G401.6 (cell line): ENCODE measurements at regions not wholly inside any gene's neighbourhood (a gene's known extent, or its start where the extent isn't known, plus 50 kb on each side); places are given as distances from the start of the nearest gene placed in this dataset.
A peak's percentile ranks its signal among the peaks of the same experiment; 100 is the strongest.

Source experiments
- FAIRE-seq: peaks from 2 replicates; lab custom pipeline; 2012; peaks lifted over from hg19 to GRCh38; lab: Jason Lieb, UNC

DNA sequence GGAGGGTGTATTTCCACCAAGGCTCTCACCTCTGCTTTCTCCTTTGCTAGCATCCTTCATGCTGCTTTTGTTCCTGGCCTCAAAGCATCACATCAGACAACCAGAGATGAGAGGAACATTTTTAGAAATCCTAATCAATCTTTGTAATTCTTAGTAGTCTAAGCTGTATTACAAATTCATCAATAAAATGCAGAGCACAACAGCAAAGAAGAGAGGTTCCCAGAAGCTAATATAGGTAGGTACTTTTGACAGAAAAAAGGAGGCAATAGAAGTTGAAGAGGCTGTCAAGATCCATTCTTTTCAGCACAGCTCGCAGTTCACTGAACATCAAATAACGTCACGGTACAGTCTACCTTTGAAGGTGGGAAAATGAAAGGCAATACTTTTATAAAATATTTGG is 265.2 kb upstream of the SYT1 start:
- no peak for FAIRE-seq

DNA sequence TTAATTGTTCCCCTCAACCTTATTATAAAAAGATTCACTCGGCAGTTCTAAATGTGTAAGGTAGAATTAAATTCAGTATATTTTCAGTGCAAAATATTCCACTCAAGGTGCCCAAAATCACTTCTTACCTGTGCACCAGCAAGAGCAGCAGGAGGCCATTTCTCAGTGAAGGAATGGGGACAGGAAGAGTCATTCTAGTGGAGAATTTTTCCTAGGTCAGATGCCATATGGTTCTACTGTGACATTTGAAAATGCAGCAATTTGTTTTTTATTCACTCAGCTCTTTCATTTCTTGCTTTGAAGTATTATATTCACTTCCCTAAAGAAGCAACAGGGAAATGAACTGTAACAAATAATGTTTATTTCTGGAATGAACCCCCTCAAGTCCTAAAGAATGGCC is 264.0 kb upstream of the SYT1 start:
- no peak for FAIRE-seq

GRCh38 chr12:78611504-78611903 is 253.1 kb upstream of the SYT1 start:
- FAIRE-seq: no peak

DNA sequence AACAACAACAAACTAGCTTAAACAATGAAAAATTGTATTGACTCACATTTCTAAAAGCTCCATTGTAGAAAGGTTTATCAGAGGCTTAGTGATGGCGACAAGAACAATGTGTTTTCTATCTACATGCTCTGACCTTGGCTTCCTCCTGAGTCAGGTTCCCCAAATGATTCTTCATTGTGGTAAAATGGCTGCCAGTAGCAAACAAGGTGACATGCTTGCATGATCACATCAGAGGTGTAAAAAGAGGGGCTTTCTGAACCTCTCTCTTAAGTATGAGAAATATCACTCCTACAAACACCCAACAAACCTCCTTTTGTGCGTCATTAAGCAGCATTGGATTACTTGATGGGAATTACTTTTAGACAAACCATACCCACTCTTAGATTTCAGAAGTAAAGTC is 252.4 kb upstream of the SYT1 start:
- FAIRE-seq: no peak

- no peak for FAIRE-seq
Measured at GRCh38 chr12:78617683-78618082, 246.9 kb upstream of the SYT1 start.

- FAIRE-seq: no peak
Measured at GRCh38 chr12:78622529-78623195, 241.9 kb upstream of the SYT1 start.

GRCh38 chr12:78628491-78629100 is 236.0 kb upstream of the SYT1 start:
- no peak for FAIRE-seq

DNA sequence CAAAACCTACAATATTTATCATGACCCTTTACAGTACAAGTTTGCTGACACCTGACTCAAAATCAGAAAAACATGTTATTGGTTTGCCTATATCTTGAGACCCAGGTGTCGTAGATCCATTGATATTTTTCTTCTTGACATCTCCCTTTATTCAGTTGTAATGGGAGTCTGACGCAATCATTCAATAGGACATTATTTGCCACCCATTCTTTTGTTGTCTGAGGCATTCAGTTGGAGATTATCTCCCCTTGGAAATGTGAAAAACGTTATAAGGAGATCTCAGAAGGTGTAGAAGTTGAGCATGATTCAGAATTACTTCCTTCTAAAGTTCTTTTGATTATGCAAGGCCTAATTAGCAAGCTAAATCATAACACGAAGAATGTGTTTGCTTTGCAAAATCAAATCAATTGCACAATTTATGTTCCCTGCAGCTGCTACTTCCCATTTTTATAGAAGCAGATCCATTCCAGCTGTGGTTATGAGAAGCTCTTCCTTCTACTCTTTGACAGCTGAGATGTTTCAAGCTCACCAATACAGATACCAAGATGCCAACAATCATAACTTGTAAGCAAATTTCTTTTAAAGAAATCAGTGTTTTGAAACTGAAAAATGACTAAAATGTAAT is 228.2 kb upstream of the SYT1 start:
- FAIRE-seq: no peak

DNA sequence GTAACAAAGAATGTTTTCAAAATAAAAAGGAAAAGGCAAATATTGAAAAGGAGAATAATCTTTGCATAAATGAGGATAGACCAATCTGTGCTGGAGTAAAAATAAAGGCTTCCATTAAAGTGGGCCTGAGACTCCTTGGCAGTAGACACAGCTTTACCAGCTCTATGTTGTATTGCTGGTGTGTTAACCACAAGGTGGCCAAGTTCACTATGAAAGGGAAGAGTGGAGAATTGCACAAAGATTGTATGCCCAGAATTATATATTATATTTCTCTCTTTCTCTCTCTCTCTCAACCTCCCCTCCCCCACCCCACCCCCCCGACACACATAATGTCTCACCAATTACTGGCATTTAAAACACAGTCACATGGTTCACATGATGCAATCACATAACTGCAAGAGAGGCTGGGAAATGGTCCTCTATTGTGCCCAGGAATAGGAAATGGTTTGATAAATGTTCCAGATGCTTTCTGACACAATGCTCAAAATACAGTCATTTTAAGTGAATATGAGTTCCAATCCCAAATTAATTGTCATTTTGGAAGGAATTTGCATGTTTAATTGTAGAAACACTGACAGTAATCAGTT is 222.6 kb upstream of the SYT1 start:
- no peak for FAIRE-seq

- no peak for FAIRE-seq
Measured at GRCh38 chr12:78645956-78646355, 218.6 kb upstream of the SYT1 start.

GRCh38 chr12:78651755-78652154 is 212.8 kb upstream of the SYT1 start:
- FAIRE-seq: no peak

DNA sequence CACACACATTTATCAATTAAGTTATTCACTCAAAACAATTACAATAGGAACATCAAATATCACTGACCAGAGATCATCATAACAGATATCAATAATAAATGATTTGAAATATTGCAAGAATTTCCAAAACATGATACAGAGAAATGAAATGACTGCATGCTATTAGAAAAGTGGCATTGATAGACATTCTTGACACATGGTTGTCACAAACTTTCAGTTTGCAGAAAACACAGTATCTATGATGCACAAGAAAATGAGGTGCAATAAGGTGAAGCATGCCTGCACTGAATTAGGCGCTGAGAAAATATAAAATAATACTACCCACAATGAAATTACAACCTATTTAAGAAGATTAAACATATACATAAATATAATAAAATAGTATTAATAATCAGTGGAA is 198.0 kb upstream of the SYT1 start:
- no peak for FAIRE-seq

GRCh38 chr12:78671295-78671694 is 193.3 kb upstream of the SYT1 start:
- FAIRE-seq: no peak

GRCh38 chr12:78672033-78672432 is 192.5 kb upstream of the SYT1 start:
- FAIRE-seq: no peak

- FAIRE-seq: no peak
Measured at GRCh38 chr12:78674311-78675090, 190.1 kb upstream of the SYT1 start.

GRCh38 chr12:78680596-78680995 is 184.0 kb upstream of the SYT1 start:
- FAIRE-seq: no peak

- FAIRE-seq: no peak
Measured at GRCh38 chr12:78683031-78683430, 181.5 kb upstream of the SYT1 start.

DNA sequence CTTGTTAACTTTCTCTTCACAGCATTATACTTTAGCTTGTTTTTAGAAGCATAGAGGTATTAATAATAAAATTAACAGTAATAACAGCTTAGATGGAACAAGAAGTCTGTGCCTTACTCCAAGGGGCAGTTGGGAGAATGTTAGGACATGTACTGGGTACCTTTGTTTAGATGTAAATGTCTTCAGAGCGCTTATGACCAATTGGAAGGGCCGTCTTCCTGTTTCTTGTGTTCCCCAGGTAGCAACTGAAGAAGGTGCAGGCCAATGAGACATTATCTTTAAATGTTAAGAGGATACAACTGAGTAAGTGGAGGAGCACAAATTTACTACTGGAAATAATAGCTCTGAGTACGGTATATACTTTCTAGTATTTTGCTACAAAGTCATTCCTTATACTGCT is 180.9 kb upstream of the SYT1 start:
- FAIRE-seq: no peak

GRCh38 chr12:78684419-78684818 is 180.2 kb upstream of the SYT1 start:
- no peak for FAIRE-seq

- no peak for FAIRE-seq
Measured at GRCh38 chr12:78695749-78696148, 168.8 kb upstream of the SYT1 start.

GRCh38 chr12:78696267-78696666 is 168.3 kb upstream of the SYT1 start:
- FAIRE-seq: no peak

DNA sequence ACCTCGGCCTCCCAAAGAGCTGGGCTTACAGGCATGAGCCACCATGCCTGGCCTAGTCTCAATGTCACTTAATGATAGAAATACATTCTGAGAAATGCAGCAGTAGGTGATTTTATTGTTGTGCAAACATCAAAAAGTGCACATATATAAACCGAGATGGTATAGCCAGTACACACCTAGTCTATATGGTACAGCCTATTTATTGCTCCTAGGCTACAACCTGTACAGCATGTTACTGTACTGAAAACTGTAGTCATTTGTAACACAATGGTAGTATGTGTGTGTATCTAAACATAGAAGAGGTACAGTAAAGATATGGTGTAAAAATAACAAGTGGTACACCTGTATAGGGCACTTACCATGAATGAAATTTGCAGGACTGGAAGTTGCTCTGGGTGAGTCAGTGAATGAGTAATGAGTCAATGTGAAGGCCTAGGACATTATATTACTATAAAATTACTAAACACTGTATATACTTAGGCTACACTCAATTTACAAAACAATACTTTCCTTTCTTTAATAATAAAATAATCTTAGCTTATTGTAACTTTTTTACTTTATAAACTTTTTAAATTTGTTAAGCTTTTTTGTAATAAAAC is 166.7 kb upstream of the SYT1 start:
- FAIRE-seq: peak; percentile 80
